Inflammatory macrophage treated with lipopolysaccharide for 4 hours (primary cell): ENCODE measurements at regions not wholly inside any gene's neighbourhood (a gene's known extent, or its start where the extent isn't known, plus 50 kb on each side); places are given as distances from the start of the nearest gene placed in this dataset.
"Not testable (repeated sequence)": the region's sequence is repeated elsewhere in the genome, so short reads cannot be mapped to it uniquely, and the experiment has no call there.

Experiments used
- DNase-seq: peaks from one replicate; pipeline ENCODE4 v3.0.0-alpha.2; 2020

GRCh38 chr2:49801898-49802450 is 647.7 kb upstream of the FSHR start:
- no peak for DNase-seq

GRCh38 chr2:49798570-49798969 is 644.3 kb upstream of the FSHR start:
- DNase-seq = no peak

- DNase-seq = no peak
These were observed 642.0 kb upstream of the FSHR start for GRCh38 chr2:49796266-49796665.

- DNase-seq = no peak
These were observed 640.1 kb upstream of the FSHR start for GRCh38 chr2:49794396-49794795.

GRCh38 chr2:49788300-49788699 is 634.0 kb upstream of the FSHR start:
- DNase-seq = no peak

GRCh38 chr2:49780949-49781348 is 626.6 kb upstream of the FSHR start:
- DNase-seq = no peak

GRCh38 chr2:49772299-49772970 is 618.1 kb upstream of the FSHR start:
- no peak for DNase-seq

GRCh38 chr2:49770919-49771318 is 616.6 kb upstream of the FSHR start:
- DNase-seq = peak; percentile 10

- no peak for DNase-seq
These were observed 613.0 kb upstream of the FSHR start for GRCh38 chr2:49767316-49767715.

- no peak for DNase-seq
These were observed 601.5 kb upstream of the FSHR start for GRCh38 chr2:49755777-49756176.

GRCh38 chr2:49754381-49754780 is 600.1 kb upstream of the FSHR start:
- no peak for DNase-seq

- no peak for DNase-seq
These were observed 599.1 kb upstream of the FSHR start for GRCh38 chr2:49753344-49753985.

GRCh38 chr2:49737606-49738005 is 583.3 kb upstream of the FSHR start:
- no peak for DNase-seq

- not testable (repeated sequence) for DNase-seq
These were observed 578.6 kb upstream of the FSHR start for GRCh38 chr2:49732924-49733323.

GRCh38 chr2:49719241-49719640 is 564.9 kb upstream of the FSHR start:
- DNase-seq = no peak

- DNase-seq = no peak
These were observed 561.3 kb upstream of the FSHR start for GRCh38 chr2:49715597-49715996.

- no peak for DNase-seq
These were observed 560.1 kb upstream of the FSHR start for GRCh38 chr2:49714454-49714853.

- no peak for DNase-seq
These were observed 548.4 kb upstream of the FSHR start for GRCh38 chr2:49702740-49703139.

- DNase-seq = no peak
These were observed 539.6 kb upstream of the FSHR start for GRCh38 chr2:49693961-49694360.

- not testable (repeated sequence) for DNase-seq
These were observed 537.7 kb upstream of the FSHR start for GRCh38 chr2:49692022-49692421.

GRCh38 chr2:49687918-49688317 is 533.6 kb upstream of the FSHR start:
- no peak for DNase-seq

GRCh38 chr2:49686897-49687442 is 532.7 kb upstream of the FSHR start:
- DNase-seq = no peak

- no peak for DNase-seq
These were observed 532.0 kb upstream of the FSHR start for GRCh38 chr2:49686291-49686690.

GRCh38 chr2:49677227-49677626 is 522.9 kb upstream of the FSHR start:
- DNase-seq = no peak
